Fibroblast of lung (primary cell): ENCODE measurements at regions not wholly inside any gene's neighbourhood (a gene's known extent, or its start where the extent isn't known, plus 50 kb on each side); places are given as distances from the start of the nearest gene placed in this dataset.

Experiments used
- EZH2 ChIP-seq: IDR thresholded peaks from 2 replicates; pipeline ENCODE4 v1.5.1; 2012; ENCODE audit warnings: low read length, control low read depth, mild to moderate bottlenecking; ENCODE audit errors: missing control alignments
- TF ChIP-seq, protein P1 (sequence below), 2 donors: IDR thresholded peaks in 1 of 2; conservative IDR thresholded peaks in 1 of 2; 1 replicate in 1 of 2; 2 replicates in 1 of 2; pipeline ENCODE4 v1.5.1; 2011 to 2012; ENCODE audit warnings: low read length in 2 of 2, control low read depth in 1 of 2, inconsistent platforms in 1 of 2, low read depth in 1 of 2, mild to moderate bottlenecking in 1 of 2

DNA sequence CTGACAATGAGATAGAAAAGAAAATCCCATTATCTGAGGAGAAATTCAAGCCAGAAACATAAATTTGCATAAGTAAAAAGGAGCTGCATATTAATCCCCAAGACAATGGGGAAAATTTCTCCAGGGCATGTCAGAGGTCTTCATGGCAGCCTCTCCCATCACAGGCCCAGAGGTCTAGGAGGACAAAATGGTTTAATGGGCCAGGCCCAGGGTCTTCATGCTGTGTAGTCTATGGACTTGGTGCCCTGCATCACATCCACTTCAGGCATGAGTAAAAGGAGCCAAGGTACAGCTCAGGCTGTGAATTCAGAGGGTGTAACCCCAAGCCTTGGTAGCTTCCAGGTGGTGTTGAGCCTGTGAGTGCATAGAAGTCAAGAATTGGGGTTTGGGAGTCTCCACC, 1097.2 kb upstream of the RAG2 start:
- TF ChIP-seq, protein P1, sequence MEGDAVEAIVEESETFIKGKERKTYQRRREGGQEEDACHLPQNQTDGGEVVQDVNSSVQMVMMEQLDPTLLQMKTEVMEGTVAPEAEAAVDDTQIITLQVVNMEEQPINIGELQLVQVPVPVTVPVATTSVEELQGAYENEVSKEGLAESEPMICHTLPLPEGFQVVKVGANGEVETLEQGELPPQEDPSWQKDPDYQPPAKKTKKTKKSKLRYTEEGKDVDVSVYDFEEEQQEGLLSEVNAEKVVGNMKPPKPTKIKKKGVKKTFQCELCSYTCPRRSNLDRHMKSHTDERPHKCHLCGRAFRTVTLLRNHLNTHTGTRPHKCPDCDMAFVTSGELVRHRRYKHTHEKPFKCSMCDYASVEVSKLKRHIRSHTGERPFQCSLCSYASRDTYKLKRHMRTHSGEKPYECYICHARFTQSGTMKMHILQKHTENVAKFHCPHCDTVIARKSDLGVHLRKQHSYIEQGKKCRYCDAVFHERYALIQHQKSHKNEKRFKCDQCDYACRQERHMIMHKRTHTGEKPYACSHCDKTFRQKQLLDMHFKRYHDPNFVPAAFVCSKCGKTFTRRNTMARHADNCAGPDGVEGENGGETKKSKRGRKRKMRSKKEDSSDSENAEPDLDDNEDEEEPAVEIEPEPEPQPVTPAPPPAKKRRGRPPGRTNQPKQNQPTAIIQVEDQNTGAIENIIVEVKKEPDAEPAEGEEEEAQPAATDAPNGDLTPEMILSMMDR (conservative IDR thresholded peaks at IDR 0.05 in 1 of 2, IDR thresholded peaks at IDR 0.05 in 1 of 2; ENCODE audit: low read depth in 1 of 2, low read length in 2 of 2) = no peak
- TF ChIP-seq EZH2 = no peak
